ENCODE measurements at regions not wholly inside any gene's neighbourhood (a gene's known extent, or its start where the extent isn't known, plus 50 kb on each side); places are given as distances from the start of the nearest gene placed in this dataset.

GRCh38 chr16:47995354-47995753 is 160.4 kb downstream of the ABCC12 start:
- TF ChIP-seq CTCF (IDR thresholded peaks at IDR 0.05 in 4 of 5, conservative IDR thresholded peaks at IDR 0.05 in 1 of 5) (no peak), POLR2A (IDR thresholded peaks at IDR 0.05) (no peak)

All from gastrocnemius medialis (tissue), 4 donors.